ENCODE measurements at regions not wholly inside any gene's neighbourhood (a gene's known extent, or its start where the extent isn't known, plus 50 kb on each side); places are given as distances from the start of the nearest gene placed in this dataset.

DNA sequence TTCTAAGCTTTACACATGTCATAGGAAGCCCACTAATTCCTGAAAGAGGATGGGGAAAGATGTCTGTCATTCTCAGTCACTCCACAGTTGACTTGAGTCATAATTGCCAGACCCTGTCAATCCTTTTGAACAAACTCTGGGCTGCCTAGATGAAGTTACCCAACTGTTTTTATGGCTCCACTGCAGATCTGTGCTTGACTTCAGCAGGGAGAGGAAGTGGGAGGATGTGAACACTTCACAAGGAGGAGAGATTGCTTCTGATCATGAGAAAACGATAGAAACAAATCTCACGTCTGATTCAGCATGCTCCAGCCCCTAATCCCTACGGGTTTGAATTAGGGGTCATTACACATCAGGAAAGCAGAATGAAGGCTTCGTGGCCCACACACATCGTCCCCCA lies 596.6 kb upstream of the CELF2 start:
- no peak overlapping the region for H3K4me3 ChIP-seq
- H4K20me1 ChIP-seq = no peaks in the 10 kb centered on the region
- H3K4me2 ChIP-seq = no peak overlapping the region
- TF ChIP-seq Cebpa-rat (IDR thresholded peaks at IDR 0.05) = no peak
- no peak overlapping the region for H3K9ac ChIP-seq
- H3K9me3 ChIP-seq = no peaks in the 10 kb centered on the region
- H3K27me3 ChIP-seq = no peaks in the 10 kb centered on the region
- no peaks in the 10 kb centered on the region for H3K4me1 ChIP-seq
- no peaks in the 10 kb centered on the region for H3K36me3 ChIP-seq
- no peak overlapping the region for H3K27ac ChIP-seq

DNA sequence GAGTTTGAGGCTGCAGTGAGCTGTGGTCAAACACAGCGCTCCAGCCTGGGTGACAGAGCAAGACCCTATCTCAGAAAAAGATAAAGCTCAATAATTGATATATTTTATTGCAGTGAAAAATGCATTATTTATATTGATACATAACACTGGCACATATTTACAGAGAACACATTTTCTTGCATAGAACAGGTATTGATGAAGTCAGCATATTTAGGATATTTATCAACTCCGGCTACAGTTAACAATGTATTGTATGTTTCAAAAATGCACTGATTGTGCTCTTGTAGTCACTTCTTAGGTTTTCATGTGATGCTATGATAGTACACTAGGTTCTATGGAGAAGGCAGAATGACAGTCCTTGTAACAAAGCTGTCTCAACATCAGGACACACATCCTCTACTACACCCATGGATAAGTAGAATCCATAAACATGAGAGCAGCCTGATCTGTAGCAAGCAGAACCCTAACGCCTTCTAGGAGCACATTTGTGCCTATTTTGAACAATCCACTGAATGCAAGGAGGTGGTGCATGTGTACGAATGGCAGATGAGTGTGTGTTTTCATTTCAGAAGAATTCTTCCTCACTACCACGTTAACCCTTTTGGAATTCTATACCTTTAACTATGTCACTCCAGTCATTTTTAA lies 586.1 kb upstream of the CELF2 start:
- TF ChIP-seq Cebpa-rat (IDR thresholded peaks at IDR 0.05) = no peak
- H3K4me3 ChIP-seq = no peak overlapping the region

DNA sequence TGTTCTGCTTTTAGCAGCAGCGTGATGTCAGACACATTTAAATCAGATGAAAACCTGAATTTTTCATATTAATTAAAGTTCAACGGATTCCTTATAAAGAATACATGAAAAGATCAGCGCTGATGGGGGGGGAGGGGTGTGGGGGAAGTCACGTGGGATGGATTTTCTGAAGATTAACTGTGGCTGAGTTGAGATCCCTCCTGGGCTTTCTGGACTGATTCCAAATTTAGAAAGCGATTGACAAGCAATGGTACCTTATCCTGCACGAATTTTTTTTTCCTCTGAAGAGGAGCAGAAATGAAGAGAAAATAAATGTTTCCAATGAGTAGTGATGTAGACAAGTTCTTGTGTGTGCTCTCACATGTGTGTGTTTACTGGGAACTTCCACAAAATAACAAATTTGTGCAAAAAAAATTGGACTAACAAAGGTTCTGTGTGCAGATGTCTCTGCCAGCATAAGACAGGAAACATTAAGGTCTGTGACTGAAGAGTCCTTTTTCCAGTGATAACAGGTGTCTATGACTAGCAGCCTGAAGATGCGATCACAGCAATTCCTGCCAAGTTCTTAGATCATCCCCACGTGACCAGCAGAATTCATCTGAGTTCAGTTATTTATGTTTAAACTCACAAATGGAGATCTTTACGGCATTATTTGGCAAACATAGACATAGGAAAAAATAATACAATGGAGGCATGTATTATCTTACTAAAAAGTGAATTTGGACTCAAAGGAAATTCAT lies 585.2 kb upstream of the CELF2 start:
- no peaks in the 10 kb centered on the region for H3K4me1 ChIP-seq
- H3K27me3 ChIP-seq = no peaks in the 10 kb centered on the region
- no peak overlapping the region for H3K9ac ChIP-seq
- H3K36me3 ChIP-seq = no peaks in the 10 kb centered on the region
- no peaks in the 10 kb centered on the region for H3K9me3 ChIP-seq
- H3K4me2 ChIP-seq = no peak overlapping the region
- no peak overlapping the region for H3K4me3 ChIP-seq
- TF ChIP-seq Cebpa-rat (IDR thresholded peaks at IDR 0.05) = no peak
- H3K27ac ChIP-seq = no peak overlapping the region
- no peaks in the 10 kb centered on the region for H4K20me1 ChIP-seq

More for the DNA sequence above, 586.1 kb upstream of the CELF2 start:
- Histone ChIP-seq H3K4me2 (no peak overlapping the region), H3K9ac (no peak overlapping the region), H3K36me3 (no peaks in the 10 kb centered on the region), H3K27ac (no peak overlapping the region), H3K4me1 (no peaks in the 10 kb centered on the region), H3K9me3 (no peaks in the 10 kb centered on the region), H4K20me1 (no peaks in the 10 kb centered on the region), H3K27me3 (no peaks in the 10 kb centered on the region)

DNA sequence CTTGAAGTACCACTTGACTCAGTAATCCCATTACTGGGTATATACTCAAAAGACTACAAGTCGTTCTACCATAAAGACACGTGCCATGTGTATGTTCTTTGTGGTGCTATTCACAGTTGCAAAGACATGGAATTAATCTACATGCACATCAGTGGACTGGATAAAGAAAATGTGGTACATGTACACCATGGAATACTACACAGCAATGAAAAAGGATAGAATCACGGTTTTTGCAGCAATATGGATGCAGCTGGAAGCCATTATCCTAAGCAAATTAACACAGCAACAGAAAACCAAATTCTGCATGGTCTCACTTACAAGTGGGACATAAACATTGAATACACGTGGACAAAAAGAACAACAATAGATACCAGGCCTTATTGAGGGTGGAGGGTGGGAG lies 583.4 kb upstream of the CELF2 start:
- no peaks in the 10 kb centered on the region for H3K27me3 ChIP-seq
- H3K9ac ChIP-seq = no peak overlapping the region
- no peak for TF ChIP-seq Cebpa-rat (IDR thresholded peaks at IDR 0.05)
- no peaks in the 10 kb centered on the region for H3K9me3 ChIP-seq
- H4K20me1 ChIP-seq = no peaks in the 10 kb centered on the region
- H3K27ac ChIP-seq = no peak overlapping the region
- H3K4me3 ChIP-seq = no peak overlapping the region
- no peaks in the 10 kb centered on the region for H3K4me1 ChIP-seq
- no peak overlapping the region for H3K4me2 ChIP-seq
- no peaks in the 10 kb centered on the region for H3K36me3 ChIP-seq

DNA sequence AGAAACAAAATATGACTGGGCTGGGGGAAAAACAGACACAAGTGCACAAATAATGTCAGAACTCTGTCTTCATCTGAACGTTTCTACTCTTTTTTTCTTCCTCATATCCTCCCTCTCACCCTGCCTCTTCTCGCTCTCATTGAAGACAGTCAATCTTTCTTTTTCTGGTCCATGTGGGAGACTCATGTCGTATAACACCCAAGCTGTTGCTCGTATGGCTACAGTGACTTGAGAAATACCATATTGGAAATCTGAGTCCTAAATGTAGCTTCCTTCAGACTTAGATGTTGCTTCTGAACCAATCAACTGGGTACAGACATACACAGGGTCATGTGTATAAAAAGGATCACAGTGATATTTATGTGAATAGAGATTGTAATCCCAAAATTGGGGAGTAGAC lies 579.8 kb upstream of the CELF2 start:
- H3K27me3 ChIP-seq = no peaks in the 10 kb centered on the region
- H3K36me3 ChIP-seq = no peaks in the 10 kb centered on the region
- H3K9me3 ChIP-seq = no peaks in the 10 kb centered on the region
- H3K4me1 ChIP-seq = no peaks in the 10 kb centered on the region
- no peak overlapping the region for H3K4me2 ChIP-seq
- no peak overlapping the region for H3K9ac ChIP-seq
- no peak for TF ChIP-seq Cebpa-rat (IDR thresholded peaks at IDR 0.05)
- no peak overlapping the region for H3K27ac ChIP-seq
- H4K20me1 ChIP-seq = no peaks in the 10 kb centered on the region
- no peak overlapping the region for H3K4me3 ChIP-seq

DNA sequence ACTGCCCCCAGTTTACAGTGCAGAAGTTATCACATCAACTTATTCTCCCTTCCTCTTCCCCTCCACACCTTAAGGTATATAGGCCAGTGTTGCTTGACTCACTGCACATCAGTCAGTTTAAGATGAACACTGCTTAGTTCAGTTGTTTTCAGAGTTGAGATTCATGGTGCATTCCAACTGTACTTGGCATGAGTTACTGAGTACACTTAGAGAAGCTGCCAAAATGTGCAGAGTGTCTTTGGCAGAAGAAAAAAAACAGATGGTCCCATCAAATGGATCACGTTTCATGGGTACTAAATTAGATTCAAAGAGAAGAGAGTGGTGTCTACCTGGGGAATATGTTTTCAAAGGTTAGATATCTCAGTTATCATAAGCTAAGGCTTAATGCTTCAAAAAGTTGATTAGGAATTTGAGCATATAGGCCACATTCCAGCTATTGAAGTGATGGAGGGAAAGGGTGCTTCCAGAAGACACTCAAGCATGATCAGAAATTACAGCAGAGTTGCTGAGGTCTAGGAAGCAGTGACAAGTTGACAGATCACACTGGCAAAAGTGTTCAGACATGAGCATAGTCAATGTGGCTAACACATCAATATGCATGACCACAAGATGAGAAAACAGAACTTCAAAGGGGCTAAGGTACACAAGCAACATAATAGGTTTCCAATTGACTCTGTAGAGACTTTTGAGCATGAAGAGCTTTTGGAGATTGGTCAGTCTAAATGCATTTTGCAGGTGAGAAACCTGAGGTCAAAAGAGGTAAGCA lies 579.2 kb upstream of the CELF2 start:
- no peaks in the 10 kb centered on the region for H3K4me1 ChIP-seq

DNA sequence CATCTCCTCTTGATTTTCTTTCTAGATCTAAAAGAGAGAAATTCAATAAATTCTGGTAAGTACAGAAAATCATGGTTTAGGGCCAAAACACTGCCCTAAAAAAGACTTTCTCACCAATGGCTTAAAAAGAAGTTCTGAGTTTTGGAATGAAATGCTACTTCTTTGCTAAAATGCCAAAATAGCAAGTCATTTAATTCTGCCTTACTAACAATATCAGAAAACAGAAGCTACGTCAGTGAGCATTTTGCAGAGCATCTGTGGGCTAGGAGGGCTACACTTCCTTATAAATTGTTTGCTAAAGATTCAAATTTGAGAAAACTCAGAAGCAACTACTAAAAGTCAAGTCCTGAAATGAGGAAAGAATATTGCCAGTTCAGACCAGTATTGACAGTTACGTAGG lies 560.8 kb upstream of the CELF2 start:
- Histone ChIP-seq H3K36me3 (no peaks in the 10 kb centered on the region), H3K4me3 (no peak overlapping the region), H3K27ac (no peak overlapping the region), H3K4me2 (no peak overlapping the region), H4K20me1 (no peaks in the 10 kb centered on the region), H3K9me3 (no peaks in the 10 kb centered on the region), H3K9ac (no peak overlapping the region), H3K4me1 (no peaks in the 10 kb centered on the region), H3K27me3 (no peaks in the 10 kb centered on the region)
- no peak for TF ChIP-seq Cebpa-rat (IDR thresholded peaks at IDR 0.05)

More for the DNA sequence above, 579.2 kb upstream of the CELF2 start:
- no peak overlapping the region for H3K27ac ChIP-seq
- no peaks in the 10 kb centered on the region for H3K9me3 ChIP-seq
- H3K9ac ChIP-seq = no peak overlapping the region
- H3K4me2 ChIP-seq = no peak overlapping the region
- H3K27me3 ChIP-seq = no peaks in the 10 kb centered on the region
- H3K36me3 ChIP-seq = no peaks in the 10 kb centered on the region
- H4K20me1 ChIP-seq = no peaks in the 10 kb centered on the region
- H3K4me3 ChIP-seq = no peak overlapping the region
- no peak for TF ChIP-seq Cebpa-rat (IDR thresholded peaks at IDR 0.05)

DNA sequence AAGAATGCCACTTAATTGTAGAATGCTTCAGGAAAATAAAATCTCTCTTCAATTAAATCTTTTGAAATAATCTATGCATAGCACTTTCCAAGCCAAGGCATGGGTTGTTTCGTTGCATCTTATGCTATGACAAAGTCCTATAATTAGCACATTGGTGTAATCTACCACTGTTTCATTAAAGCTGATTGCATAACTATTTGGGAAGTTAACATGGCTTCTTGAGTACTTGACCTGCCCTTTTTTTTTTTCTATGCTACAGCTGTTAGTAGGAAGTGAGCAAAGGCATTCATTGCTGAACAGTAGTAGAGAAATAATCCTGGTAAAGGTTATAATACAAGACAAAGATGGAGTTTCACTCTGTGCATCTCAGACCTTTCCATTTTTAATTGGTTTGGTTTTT lies 557.2 kb upstream of the CELF2 start:
- Histone ChIP-seq H3K9me3 (no peaks in the 10 kb centered on the region), H3K4me2 (no peak overlapping the region), H3K9ac (no peak overlapping the region), H4K20me1 (no peaks in the 10 kb centered on the region), H3K4me1 (no peaks in the 10 kb centered on the region), H3K36me3 (no peaks in the 10 kb centered on the region), H3K27ac (no peak overlapping the region), H3K27me3 (no peaks in the 10 kb centered on the region), H3K4me3 (no peak overlapping the region)
- TF ChIP-seq Cebpa-rat (IDR thresholded peaks at IDR 0.05) = no peak

DNA sequence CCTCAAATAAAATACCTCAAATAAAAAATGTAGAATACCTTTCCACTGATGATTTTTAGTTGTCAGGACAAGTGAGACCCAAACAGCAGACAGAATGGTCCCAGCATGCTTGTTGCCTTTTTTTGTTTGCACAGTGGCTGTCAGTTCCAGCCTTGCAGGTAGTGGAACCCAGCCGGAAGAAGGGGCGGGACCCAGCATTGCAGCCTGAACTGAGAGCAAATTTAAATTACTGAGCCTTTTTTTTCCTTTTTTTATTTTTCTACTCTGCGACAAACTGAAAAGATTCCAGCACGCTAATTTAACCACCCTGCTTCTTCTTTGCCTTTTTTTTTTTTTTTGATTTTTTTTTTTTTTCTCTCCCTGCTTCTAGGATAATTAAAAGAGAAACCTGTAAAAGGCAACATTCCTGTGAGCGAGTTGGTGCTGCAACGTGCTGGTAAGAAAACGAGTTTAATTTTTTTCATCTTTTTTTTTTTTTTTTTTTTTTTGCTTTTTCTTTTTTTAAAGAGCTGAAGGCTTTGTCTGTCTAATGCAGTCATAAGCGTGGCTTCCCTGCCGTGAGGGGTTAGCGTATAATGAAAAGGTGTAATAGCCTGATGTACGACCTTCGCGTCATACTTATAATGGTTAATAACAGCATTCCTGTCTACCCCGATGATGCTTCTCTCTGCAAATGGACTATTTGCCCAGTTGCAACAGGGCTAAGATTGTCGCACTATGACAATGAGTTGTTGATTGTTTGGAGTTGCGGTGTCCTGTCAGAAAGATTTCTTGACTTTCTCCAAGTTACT lies 555.3 kb upstream of the CELF2 start:
- Histone ChIP-seq H3K9ac (no peak overlapping the region), H3K4me2 (no peak overlapping the region), H4K20me1 (no peaks in the 10 kb centered on the region), H3K36me3 (no peaks in the 10 kb centered on the region), H3K9me3 (no peaks in the 10 kb centered on the region), H3K27ac (no peak overlapping the region), H3K4me3 (no peak overlapping the region), H3K27me3 (no peaks in the 10 kb centered on the region), H3K4me1 (no peaks in the 10 kb centered on the region)
- no peak for TF ChIP-seq Cebpa-rat (IDR thresholded peaks at IDR 0.05)

Measured in BLaER1 (cell line).